Left ventricle myocardium inferior (tissue), 1 donor: ENCODE measurements at regions not wholly inside any gene's neighbourhood (a gene's known extent, or its start where the extent isn't known, plus 50 kb on each side); places are given as distances from the start of the nearest gene placed in this dataset.

Source experiments
- DNase-seq: peaks from one replicate; pipeline ENCODE4 v3.0.0-alpha.2; 2020
- H3K27ac ChIP-seq: fragments of 200-600 bp; replicated peaks from 2 replicates; pipeline ENCODE4 v1.8.0; 2021
- H3K27me3 ChIP-seq: fragments of 200-600 bp; 2 replicates; pipeline ENCODE4 v1.8.0; 2021; ENCODE audit warnings: low read depth
- H3K36me3 ChIP-seq: fragments of 200-600 bp; 2 replicates; pipeline ENCODE4 v1.8.0; 2021
- H3K4me1 ChIP-seq: fragments of 200-600 bp; 2 replicates; pipeline ENCODE4 v1.8.0; 2021
- H3K4me3 ChIP-seq: fragments of 200-600 bp; 2 replicates; pipeline ENCODE4 v1.8.0; 2021; ENCODE audit warnings: mild to moderate bottlenecking, moderate library complexity
- H3K9me3 ChIP-seq: fragments of 200-600 bp; replicated peaks from 2 replicates; pipeline ENCODE4 v1.8.0; 2021
- intact Hi-C: fragments of 100-400 bp; cut with micrococcal nuclease; formaldehyde crosslinking; loops from one replicate; pipeline ENCODE4 v1.11.0; 2022
- TF ChIP-seq, protein P1 (sequence below): fragments of 200-600 bp; IDR thresholded peaks from 2 replicates; pipeline ENCODE4 v1.8.0; 2021; ENCODE audit warnings: antibody characterized with exemption, mild to moderate bottlenecking, borderline replicate concordance
- donor health status: DM: no; HTN: yes; CAD: no; lungs with severe emphysema.

GRCh38 chr14:97251491-97252155 is 454.4 kb downstream of the VRK1 start:
- H3K27me3 ChIP-seq, result peaks cover 14% of the 10 kb centered on the region
- intact Hi-C loops, result no loop called here
- DNase-seq, result no peak
- H3K27ac ChIP-seq, result no peak overlapping the region
- no peaks in the 10 kb centered on the region for H3K36me3 ChIP-seq
- no peaks in the 10 kb centered on the region for H3K4me1 ChIP-seq
- TF ChIP-seq, protein P1, sequence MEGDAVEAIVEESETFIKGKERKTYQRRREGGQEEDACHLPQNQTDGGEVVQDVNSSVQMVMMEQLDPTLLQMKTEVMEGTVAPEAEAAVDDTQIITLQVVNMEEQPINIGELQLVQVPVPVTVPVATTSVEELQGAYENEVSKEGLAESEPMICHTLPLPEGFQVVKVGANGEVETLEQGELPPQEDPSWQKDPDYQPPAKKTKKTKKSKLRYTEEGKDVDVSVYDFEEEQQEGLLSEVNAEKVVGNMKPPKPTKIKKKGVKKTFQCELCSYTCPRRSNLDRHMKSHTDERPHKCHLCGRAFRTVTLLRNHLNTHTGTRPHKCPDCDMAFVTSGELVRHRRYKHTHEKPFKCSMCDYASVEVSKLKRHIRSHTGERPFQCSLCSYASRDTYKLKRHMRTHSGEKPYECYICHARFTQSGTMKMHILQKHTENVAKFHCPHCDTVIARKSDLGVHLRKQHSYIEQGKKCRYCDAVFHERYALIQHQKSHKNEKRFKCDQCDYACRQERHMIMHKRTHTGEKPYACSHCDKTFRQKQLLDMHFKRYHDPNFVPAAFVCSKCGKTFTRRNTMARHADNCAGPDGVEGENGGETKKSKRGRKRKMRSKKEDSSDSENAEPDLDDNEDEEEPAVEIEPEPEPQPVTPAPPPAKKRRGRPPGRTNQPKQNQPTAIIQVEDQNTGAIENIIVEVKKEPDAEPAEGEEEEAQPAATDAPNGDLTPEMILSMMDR, result no peak
- H3K4me3 ChIP-seq, result no peak overlapping the region
- H3K9me3 ChIP-seq, result peaks cover 10% of the 10 kb centered on the region

DNA sequence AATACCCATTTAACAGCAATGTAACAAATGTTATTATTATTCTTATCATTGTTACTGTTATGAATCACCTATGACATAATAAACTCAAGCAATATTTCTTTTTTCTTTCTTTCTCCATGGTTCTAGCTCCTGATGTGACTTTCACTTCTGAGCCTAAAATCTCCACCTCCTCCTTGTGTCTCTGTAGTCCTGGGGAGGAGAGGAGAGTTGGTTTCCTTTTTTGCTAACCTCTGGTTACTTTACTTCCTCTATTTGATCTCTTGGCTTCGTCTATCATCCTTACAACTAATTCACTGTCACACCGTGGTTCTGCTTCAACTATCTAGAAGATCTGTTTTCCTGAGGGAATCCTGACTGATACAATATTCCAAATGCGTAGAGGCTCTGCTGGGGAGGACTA is 456.6 kb downstream of the VRK1 start:
- TF ChIP-seq, protein P1, result no peak
- Histone ChIP-seq H3K36me3 (no peaks in the 10 kb centered on the region), H3K27me3 (peaks cover 11% of the 10 kb centered on the region), H3K27ac (no peak overlapping the region), H3K4me1 (no peaks in the 10 kb centered on the region), H3K9me3 (peaks cover 10% of the 10 kb centered on the region), H3K4me3 (no peak overlapping the region)
- intact Hi-C loops, result no loop called here
- DNase-seq, result no peak

DNA sequence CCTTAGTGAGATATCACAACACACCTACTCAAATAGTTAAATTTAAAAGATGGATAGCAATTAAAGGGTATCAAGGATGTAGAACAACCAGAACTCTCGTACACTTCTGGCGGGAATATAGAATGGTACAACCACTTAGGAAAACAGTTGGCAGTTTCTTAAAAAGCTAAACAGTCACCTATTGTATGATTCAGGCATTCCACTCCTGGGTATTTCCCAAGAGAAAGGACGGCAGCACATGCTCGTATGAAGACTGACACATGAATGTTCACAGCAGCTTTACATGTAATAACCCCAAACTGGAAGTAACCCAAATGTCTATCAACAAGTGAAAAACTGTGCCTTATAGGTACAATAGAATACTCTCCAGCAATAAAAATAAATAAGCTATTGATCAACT is 465.2 kb downstream of the VRK1 start:
- DNase-seq, result no peak
- peaks cover 11% of the 10 kb centered on the region for H3K9me3 ChIP-seq
- peaks cover 4% of the 10 kb centered on the region for H3K27me3 ChIP-seq
- no peaks in the 10 kb centered on the region for H3K4me1 ChIP-seq
- no peak overlapping the region for H3K4me3 ChIP-seq
- no peak overlapping the region for H3K27ac ChIP-seq
- TF ChIP-seq, protein P1, result no peak
- intact Hi-C loops, result no loop called here
- no peaks in the 10 kb centered on the region for H3K36me3 ChIP-seq

- no peak overlapping the region for H3K4me3 ChIP-seq
- no peaks in the 10 kb centered on the region for H3K4me1 ChIP-seq
- intact Hi-C loops, result no loop called here
- TF ChIP-seq, protein P1, result no peak
- no peaks in the 10 kb centered on the region for H3K36me3 ChIP-seq
- no peak overlapping the region for H3K27ac ChIP-seq
- DNase-seq, result no peak
- H3K27me3 ChIP-seq, result peaks cover 12% of the 10 kb centered on the region
- H3K9me3 ChIP-seq, result peaks cover 11% of the 10 kb centered on the region
Observed at GRCh38 chr14:97264516-97265230, 467.5 kb downstream of the VRK1 start.

DNA sequence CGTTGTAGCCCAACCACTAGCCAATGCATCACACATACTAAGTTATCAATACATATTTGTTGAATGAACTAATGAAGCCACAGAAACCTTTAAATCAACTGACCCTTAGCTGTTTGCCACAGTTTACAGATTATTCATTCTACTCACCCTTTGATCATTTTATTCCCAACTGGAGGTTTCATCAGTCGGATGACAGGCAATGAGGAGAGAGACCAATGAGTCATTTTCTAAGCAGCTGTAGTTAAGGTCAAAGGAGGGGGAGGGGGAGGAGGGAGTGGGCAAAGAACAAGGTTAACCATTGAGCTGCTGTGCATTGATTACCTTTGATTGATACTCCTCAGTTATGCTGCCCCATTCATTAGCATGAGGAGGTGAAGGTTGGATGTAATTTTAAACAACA is 469.5 kb downstream of the VRK1 start:
- Histone ChIP-seq H3K27me3 (peaks cover 14% of the 10 kb centered on the region), H3K4me1 (no peaks in the 10 kb centered on the region), H3K9me3 (peaks cover 11% of the 10 kb centered on the region), H3K4me3 (no peak overlapping the region), H3K36me3 (no peaks in the 10 kb centered on the region), H3K27ac (no peak overlapping the region)
- TF ChIP-seq, protein P1, result no peak
- DNase-seq, result no peak
- intact Hi-C loops, result no loop called here
